HL-60 (cell line): ENCODE measurements at regions not wholly inside any gene's neighbourhood (a gene's known extent, or its start where the extent isn't known, plus 50 kb on each side); places are given as distances from the start of the nearest gene placed in this dataset.

ENCODE experiments used
- DNase-seq, 2 experiments: peaks; one replicate each; pipeline ENCODE4 v3.0.0-alpha.2; 2010 to 2020; ENCODE audit warnings: low read depth in 1 of 2, low spot score in 1 of 2
- H3K27ac ChIP-seq: fragments of 250-450 bp; sonication (Bioruptor Pico); replicated peaks from 2 replicates; pipeline ENCODE4 v1.5.1; 2020; ENCODE audit warnings: mild to moderate bottlenecking, moderate library complexity
- H3K27me3 ChIP-seq: fragments of 250-450 bp; sonication (Bioruptor Pico); 2 replicates; pipeline ENCODE4 v1.5.1; 2021; ENCODE audit warnings: mild to moderate bottlenecking, moderate library complexity; ENCODE audit not compliant: insufficient read depth, poor library complexity, severe bottlenecking
- H3K4me3 ChIP-seq: replicated peaks from 2 replicates; pipeline ENCODE4 v1.5.1; 2011; ENCODE audit warnings: mild to moderate bottlenecking, control low read depth, low read length; ENCODE audit not compliant: insufficient read depth
- CTCF ChIP-seq: IDR thresholded peaks from one replicate; pipeline ENCODE4 v1.5.1; 2011; ENCODE audit warnings: low read length, control low read depth, inconsistent platforms; ENCODE audit not compliant: insufficient read depth
- GABPA ChIP-seq: IDR thresholded peaks from 2 replicates; pipeline ENCODE4 v1.6.1; 2012; ENCODE audit warnings: low read depth
- POLR2AphosphoS5 ChIP-seq: IDR thresholded peaks from 2 replicates; pipeline ENCODE4 v1.6.1; 2012; ENCODE audit warnings: low read depth
- SPI1 ChIP-seq: IDR thresholded peaks from 2 replicates; pipeline ENCODE4 v1.6.1; 2012; ENCODE audit warnings: low read depth, mild to moderate bottlenecking, borderline replicate concordance
- TF ChIP-seq, protein P1 (sequence below): IDR thresholded peaks from 2 replicates; pipeline ENCODE4 v1.6.1; 2012; ENCODE audit warnings: low read depth; ENCODE audit not compliant: insufficient replicate concordance

- H3K4me3 ChIP-seq: no peak overlapping the region
- no peaks in the 10 kb centered on the region for H3K27me3 ChIP-seq
- TF ChIP-seq, protein P1, sequence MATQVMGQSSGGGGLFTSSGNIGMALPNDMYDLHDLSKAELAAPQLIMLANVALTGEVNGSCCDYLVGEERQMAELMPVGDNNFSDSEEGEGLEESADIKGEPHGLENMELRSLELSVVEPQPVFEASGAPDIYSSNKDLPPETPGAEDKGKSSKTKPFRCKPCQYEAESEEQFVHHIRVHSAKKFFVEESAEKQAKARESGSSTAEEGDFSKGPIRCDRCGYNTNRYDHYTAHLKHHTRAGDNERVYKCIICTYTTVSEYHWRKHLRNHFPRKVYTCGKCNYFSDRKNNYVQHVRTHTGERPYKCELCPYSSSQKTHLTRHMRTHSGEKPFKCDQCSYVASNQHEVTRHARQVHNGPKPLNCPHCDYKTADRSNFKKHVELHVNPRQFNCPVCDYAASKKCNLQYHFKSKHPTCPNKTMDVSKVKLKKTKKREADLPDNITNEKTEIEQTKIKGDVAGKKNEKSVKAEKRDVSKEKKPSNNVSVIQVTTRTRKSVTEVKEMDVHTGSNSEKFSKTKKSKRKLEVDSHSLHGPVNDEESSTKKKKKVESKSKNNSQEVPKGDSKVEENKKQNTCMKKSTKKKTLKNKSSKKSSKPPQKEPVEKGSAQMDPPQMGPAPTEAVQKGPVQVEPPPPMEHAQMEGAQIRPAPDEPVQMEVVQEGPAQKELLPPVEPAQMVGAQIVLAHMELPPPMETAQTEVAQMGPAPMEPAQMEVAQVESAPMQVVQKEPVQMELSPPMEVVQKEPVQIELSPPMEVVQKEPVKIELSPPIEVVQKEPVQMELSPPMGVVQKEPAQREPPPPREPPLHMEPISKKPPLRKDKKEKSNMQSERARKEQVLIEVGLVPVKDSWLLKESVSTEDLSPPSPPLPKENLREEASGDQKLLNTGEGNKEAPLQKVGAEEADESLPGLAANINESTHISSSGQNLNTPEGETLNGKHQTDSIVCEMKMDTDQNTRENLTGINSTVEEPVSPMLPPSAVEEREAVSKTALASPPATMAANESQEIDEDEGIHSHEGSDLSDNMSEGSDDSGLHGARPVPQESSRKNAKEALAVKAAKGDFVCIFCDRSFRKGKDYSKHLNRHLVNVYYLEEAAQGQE: no peak
- no peak for TF ChIP-seq CTCF
- TF ChIP-seq GABPA: no peak
- TF ChIP-seq POLR2AphosphoS5: no peak
- TF ChIP-seq SPI1: no peak
- no peak for DNase-seq
- no peak overlapping the region for H3K27ac ChIP-seq
These were observed 1079.4 kb upstream of the GYPC start for GRCh38 chr2:125576558-125576957.

GRCh38 chr2:125581557-125581956, 1074.4 kb upstream of the GYPC start:
- H3K4me3 ChIP-seq: no peak overlapping the region
- no peaks in the 10 kb centered on the region for H3K27me3 ChIP-seq
- no peak for DNase-seq
- no peak overlapping the region for H3K27ac ChIP-seq
- TF ChIP-seq, protein P1: no peak
- no peak for TF ChIP-seq CTCF
- no peak for TF ChIP-seq GABPA
- no peak for TF ChIP-seq SPI1
- TF ChIP-seq POLR2AphosphoS5: no peak

- TF ChIP-seq, protein P1: no peak
- TF ChIP-seq CTCF (no peak), POLR2AphosphoS5 (no peak), SPI1 (no peak), GABPA (no peak)
- no peak overlapping the region for H3K4me3 ChIP-seq
- no peak overlapping the region for H3K27ac ChIP-seq
- H3K27me3 ChIP-seq: no peaks in the 10 kb centered on the region
- no peak for DNase-seq
These were observed 1073.4 kb upstream of the GYPC start for GRCh38 chr2:125582516-125582915.
